K562 (cell line): ENCODE measurements at regions not wholly inside any gene's neighbourhood (a gene's known extent, or its start where the extent isn't known, plus 50 kb on each side); places are given as distances from the start of the nearest gene placed in this dataset.

ENCODE experiments used
- BRCA1 ChIP-seq, 2 experiments: fragments of 450-650 bp in 1 of 2; sonication (generic) in 1 of 2; formaldehyde crosslinking in 1 of 2; IDR thresholded peaks; 2 replicates each; pipeline versions ENCODE4 v1.5.0 to v1.6.1; 2017 to 2020; ENCODE audit warnings: mild to moderate bottlenecking in 1 of 2, missing genetic modification reagents in 1 of 2
- CCNT2 ChIP-seq: IDR thresholded peaks from 2 replicates; pipeline ENCODE4 v1.6.1; 2011; ENCODE audit warnings: borderline replicate concordance, low read depth, mild to moderate bottlenecking, moderate library complexity, mixed read lengths, low read length; ENCODE audit not compliant: insufficient read length; ENCODE audit errors: extremely low read depth
- DNMT1 ChIP-seq: fragments of 450-650 bp; IDR thresholded peaks from 2 replicates; pipeline ENCODE4 v1.6.1; 2016; ENCODE audit warnings: antibody characterized with exemption, mild to moderate bottlenecking
- GTF2A2 ChIP-seq: IDR thresholded peaks from 2 replicates; pipeline ENCODE4 v1.6.1; 2016; ENCODE audit warnings: mild to moderate bottlenecking, missing genetic modification characterization, missing compliant biosample characterization
- HDAC1 ChIP-seq, 2 experiments: fragments of 450-650 bp; IDR thresholded peaks; 2 replicates each; pipeline ENCODE4 v1.6.1; 2016 to 2017; ENCODE audit warnings: inconsistent platforms in 1 of 2, mild to moderate bottlenecking in 1 of 2, moderate library complexity in 1 of 2
- HDAC8 ChIP-seq: fragments of 450-650 bp; IDR thresholded peaks from 2 replicates; pipeline ENCODE4 v1.6.1; 2016; ENCODE audit warnings: mild to moderate bottlenecking, missing genetic modification characterization, moderate library complexity, missing compliant biosample characterization
- HMGN3 ChIP-seq: IDR thresholded peaks from 2 replicates; pipeline ENCODE4 v1.6.1; 2011; ENCODE audit warnings: borderline replicate concordance, low read depth, mild to moderate bottlenecking, mixed read lengths, low read length; ENCODE audit not compliant: insufficient read length; ENCODE audit errors: extremely low read depth
- KDM2B ChIP-seq: fragments of 250-450 bp; sonication (Bioruptor Pico); IDR thresholded peaks from 2 replicates; pipeline ENCODE4 v1.8.0; 2021; ENCODE audit warnings: mild to moderate bottlenecking, moderate library complexity
- MYNN ChIP-seq, 2 experiments: sonication (generic); formaldehyde crosslinking in 1 of 2; IDR thresholded peaks; 2 replicates each; pipeline versions ENCODE4 v1.5.0 to v1.6.1; 2016 to 2020; ENCODE audit warnings: antibody characterized with exemption in 1 of 2, missing genetic modification reagents in 1 of 2
- NFXL1 ChIP-seq: fragments of 450-650 bp; formaldehyde crosslinking; IDR thresholded peaks from 2 replicates; pipeline ENCODE4 v1.4.0; 2021; ENCODE audit warnings: mild to moderate bottlenecking
- NUFIP1 ChIP-seq: fragments of 450-650 bp; IDR thresholded peaks from 2 replicates; pipeline ENCODE4 v1.6.1; 2018; ENCODE audit not compliant: partially characterized antibody
- PHTF2 ChIP-seq: fragments of 250-450 bp; sonication (Bioruptor Pico); IDR thresholded peaks from 2 replicates; pipeline ENCODE4 v1.5.0; 2021; ENCODE audit warnings: mild to moderate bottlenecking
- RB1 ChIP-seq: fragments of 450-650 bp; IDR thresholded peaks from 2 replicates; pipeline ENCODE4 v1.6.1; 2017; ENCODE audit warnings: low read depth, mild to moderate bottlenecking
- SAFB2 ChIP-seq: fragments of 200-400 bp; formaldehyde crosslinking; IDR thresholded peaks from 2 replicates; pipeline ENCODE4 v1.6.1; 2018; ENCODE audit warnings: borderline replicate concordance, low read length, low read depth, moderate library complexity; ENCODE audit not compliant: severe bottlenecking
- SIN3A ChIP-seq, 2 experiments: fragments of 150-350 bp in 1 of 2; IDR thresholded peaks; 2 replicates each; pipeline ENCODE4 v1.6.1; 2011 to 2016; ENCODE audit warnings: borderline replicate concordance in 2 of 2, low read depth in 2 of 2, low read length in 2 of 2, mild to moderate bottlenecking in 2 of 2, moderate library complexity in 2 of 2; ENCODE audit not compliant: control insufficient read depth in 1 of 2
- SMARCA5 ChIP-seq: fragments of 450-650 bp; IDR thresholded peaks from 2 replicates; pipeline ENCODE4 v1.6.1; 2016
- SMC3 ChIP-seq: conservative IDR thresholded peaks from 2 replicates; pipeline ENCODE4 v1.6.1; 2011; ENCODE audit warnings: low read depth, low read length, improper control_type of control experiment; ENCODE audit not compliant: insufficient read depth
- ZNF444 ChIP-seq: fragments of 250-450 bp; sonication (Bioruptor Pico); IDR thresholded peaks from 2 replicates; pipeline ENCODE4 v1.4.0; 2020; ENCODE audit warnings: mild to moderate bottlenecking, moderate library complexity
- ZNF668 ChIP-seq: fragments of 250-450 bp; sonication (Bioruptor Pico); IDR thresholded peaks from 2 replicates; pipeline ENCODE4 v1.8.0; 2022; ENCODE audit warnings: mild to moderate bottlenecking, inconsistent platforms
- TF ChIP-seq, protein P1 (sequence below): fragments of 450-650 bp; IDR thresholded peaks from 2 replicates; pipeline ENCODE4 v1.6.1; 2016; ENCODE audit warnings: mild to moderate bottlenecking
- TF ChIP-seq, protein P2 (sequence below): fragments of 250-450 bp; sonication (Bioruptor Pico); IDR thresholded peaks from 2 replicates; pipeline ENCODE4 v1.9.0; 2021; ENCODE audit warnings: mild to moderate bottlenecking, inconsistent platforms
- TF ChIP-seq, protein P3 (sequence below): fragments of 450-650 bp; IDR thresholded peaks from 2 replicates; pipeline ENCODE4 v1.6.1; 2016; ENCODE audit warnings: borderline replicate concordance

DNA sequence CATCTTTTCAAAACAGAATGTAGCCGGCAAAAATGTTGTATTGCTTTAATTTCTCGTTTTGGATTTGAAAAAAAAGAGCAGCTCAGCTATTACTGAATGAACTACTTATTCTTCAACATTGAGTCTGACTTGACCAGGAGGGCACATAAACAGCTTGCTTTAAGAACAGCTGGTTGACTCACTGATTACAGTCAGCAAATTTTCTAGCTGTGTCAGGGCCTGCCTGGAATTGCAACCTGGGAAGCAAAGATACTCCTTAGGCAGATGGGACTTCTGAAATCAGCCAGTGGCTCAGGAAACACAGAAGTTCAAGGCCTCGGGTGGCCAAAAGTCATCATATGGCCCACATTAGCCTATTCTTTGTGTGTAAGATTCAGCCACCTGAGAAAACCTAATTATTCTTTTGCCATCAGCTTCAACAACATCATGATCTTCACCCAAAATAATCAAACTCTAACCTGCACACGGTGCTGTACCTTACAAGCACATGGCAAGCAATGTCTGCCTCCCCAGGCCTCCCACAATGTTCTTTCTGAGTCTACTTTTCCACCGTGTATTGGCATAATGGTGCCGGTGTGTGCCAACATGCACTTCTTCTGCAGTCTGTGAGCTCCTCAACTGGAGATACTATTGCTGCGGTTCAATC, 307.2 kb downstream of the HHIPL2 start (continued):
- TF ChIP-seq, protein P1, sequence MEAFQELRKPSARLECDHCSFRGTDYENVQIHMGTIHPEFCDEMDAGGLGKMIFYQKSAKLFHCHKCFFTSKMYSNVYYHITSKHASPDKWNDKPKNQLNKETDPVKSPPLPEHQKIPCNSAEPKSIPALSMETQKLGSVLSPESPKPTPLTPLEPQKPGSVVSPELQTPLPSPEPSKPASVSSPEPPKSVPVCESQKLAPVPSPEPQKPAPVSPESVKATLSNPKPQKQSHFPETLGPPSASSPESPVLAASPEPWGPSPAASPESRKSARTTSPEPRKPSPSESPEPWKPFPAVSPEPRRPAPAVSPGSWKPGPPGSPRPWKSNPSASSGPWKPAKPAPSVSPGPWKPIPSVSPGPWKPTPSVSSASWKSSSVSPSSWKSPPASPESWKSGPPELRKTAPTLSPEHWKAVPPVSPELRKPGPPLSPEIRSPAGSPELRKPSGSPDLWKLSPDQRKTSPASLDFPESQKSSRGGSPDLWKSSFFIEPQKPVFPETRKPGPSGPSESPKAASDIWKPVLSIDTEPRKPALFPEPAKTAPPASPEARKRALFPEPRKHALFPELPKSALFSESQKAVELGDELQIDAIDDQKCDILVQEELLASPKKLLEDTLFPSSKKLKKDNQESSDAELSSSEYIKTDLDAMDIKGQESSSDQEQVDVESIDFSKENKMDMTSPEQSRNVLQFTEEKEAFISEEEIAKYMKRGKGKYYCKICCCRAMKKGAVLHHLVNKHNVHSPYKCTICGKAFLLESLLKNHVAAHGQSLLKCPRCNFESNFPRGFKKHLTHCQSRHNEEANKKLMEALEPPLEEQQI = no peak
- TF ChIP-seq HDAC1 (IDR thresholded peaks at IDR 0.05) (peak in 1 of 2 experiments; percentile 40; a peak in 1 of 4 replicates), HMGN3 (no peak), SAFB2 (no peak), SMC3 (no peak), CCNT2 (no peak), NFXL1 (CRISPR knock-in tag) (no peak), MYNN (IDR thresholded peaks at IDR 0.05) (no peak), MYNN (CRISPR knock-in tag; IDR thresholded peaks at IDR 0.05) (no peak), KDM2B (no peak), GTF2A2 (tag) (no peak), HDAC8 (no peak), NUFIP1 (no peak), PHTF2 (CRISPR knock-in tag) (no peak), RB1 (no peak), SMARCA5 (no peak), ZNF668 (no peak), DNMT1 (no peak), BRCA1 (IDR thresholded peaks at IDR 0.05) (no peak), BRCA1 (CRISPR knock-in tag; IDR thresholded peaks at IDR 0.05) (no peak), ZNF444 (CRISPR knock-in tag) (no peak), SIN3A (IDR thresholded peaks at IDR 0.05; ENCODE audit: borderline replicate concordance in 2 of 2, control insufficient read depth in 1 of 2, low read depth in 2 of 2, low read length in 2 of 2) (no peak)
- TF ChIP-seq, protein P2, sequence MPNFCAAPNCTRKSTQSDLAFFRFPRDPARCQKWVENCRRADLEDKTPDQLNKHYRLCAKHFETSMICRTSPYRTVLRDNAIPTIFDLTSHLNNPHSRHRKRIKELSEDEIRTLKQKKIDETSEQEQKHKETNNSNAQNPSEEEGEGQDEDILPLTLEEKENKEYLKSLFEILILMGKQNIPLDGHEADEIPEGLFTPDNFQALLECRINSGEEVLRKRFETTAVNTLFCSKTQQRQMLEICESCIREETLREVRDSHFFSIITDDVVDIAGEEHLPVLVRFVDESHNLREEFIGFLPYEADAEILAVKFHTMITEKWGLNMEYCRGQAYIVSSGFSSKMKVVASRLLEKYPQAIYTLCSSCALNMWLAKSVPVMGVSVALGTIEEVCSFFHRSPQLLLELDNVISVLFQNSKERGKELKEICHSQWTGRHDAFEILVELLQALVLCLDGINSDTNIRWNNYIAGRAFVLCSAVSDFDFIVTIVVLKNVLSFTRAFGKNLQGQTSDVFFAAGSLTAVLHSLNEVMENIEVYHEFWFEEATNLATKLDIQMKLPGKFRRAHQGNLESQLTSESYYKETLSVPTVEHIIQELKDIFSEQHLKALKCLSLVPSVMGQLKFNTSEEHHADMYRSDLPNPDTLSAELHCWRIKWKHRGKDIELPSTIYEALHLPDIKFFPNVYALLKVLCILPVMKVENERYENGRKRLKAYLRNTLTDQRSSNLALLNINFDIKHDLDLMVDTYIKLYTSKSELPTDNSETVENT = no peak
- TF ChIP-seq, protein P3, sequence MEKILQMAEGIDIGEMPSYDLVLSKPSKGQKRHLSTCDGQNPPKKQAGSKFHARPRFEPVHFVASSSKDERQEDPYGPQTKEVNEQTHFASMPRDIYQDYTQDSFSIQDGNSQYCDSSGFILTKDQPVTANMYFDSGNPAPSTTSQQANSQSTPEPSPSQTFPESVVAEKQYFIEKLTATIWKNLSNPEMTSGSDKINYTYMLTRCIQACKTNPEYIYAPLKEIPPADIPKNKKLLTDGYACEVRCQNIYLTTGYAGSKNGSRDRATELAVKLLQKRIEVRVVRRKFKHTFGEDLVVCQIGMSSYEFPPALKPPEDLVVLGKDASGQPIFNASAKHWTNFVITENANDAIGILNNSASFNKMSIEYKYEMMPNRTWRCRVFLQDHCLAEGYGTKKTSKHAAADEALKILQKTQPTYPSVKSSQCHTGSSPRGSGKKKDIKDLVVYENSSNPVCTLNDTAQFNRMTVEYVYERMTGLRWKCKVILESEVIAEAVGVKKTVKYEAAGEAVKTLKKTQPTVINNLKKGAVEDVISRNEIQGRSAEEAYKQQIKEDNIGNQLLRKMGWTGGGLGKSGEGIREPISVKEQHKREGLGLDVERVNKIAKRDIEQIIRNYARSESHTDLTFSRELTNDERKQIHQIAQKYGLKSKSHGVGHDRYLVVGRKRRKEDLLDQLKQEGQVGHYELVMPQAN = no peak
